A549 (cell line): ENCODE measurements at regions not wholly inside any gene's neighbourhood (a gene's known extent, or its start where the extent isn't known, plus 50 kb on each side); places are given as distances from the start of the nearest gene placed in this dataset.

Experiments
- ATAC-seq, 2 experiments: fragments of 200-7000 bp in 1 of 2; fragments of >200 bp in 1 of 2; cut with Nextera tagmentation in 1 of 2; cut with Tn5 transposase in 1 of 2; 3 replicates each; pipeline versions ENCODE4 v1.8.0 to v1.9.1; 2018 to 2020; ENCODE audit warnings: mild to moderate bottlenecking in 1 of 2, moderate library complexity in 1 of 2
- CTCF ChIA-PET: fragments of 300-600 bp; sonication (Branson Sonifier 250); formaldehyde crosslinking; extraction: SDS; loops from one replicate; lab custom pipeline; 2021; ENCODE audit warnings: antibody characterized with exemption, inconsistent platforms; lab: Yijun Ruan, JAX
- POLR2A ChIA-PET: fragments of 350-600 bp; formaldehyde crosslinking; extraction: SDS; loops from one replicate; lab custom pipeline; 2021; ENCODE audit warnings: antibody characterized with exemption, inconsistent platforms; lab: Yijun Ruan, JAX
- DNase-seq, 2 experiments: peaks; one replicate each; pipeline versions ENCODE4 v3.0.0 to v3.0.0-alpha.2; 2011 to 2016; ENCODE audit warnings: low read depth in 1 of 2, low spot score in 1 of 2
- FAIRE-seq: peaks from 2 replicates; lab custom pipeline; 2011; peaks lifted over from hg19 to GRCh38; lab: Jason Lieb, UNC
- H3K27ac ChIP-seq, 2 experiments: fragments of >200 bp; sonication (Bioruptor Twin); formaldehyde crosslinking; 3 replicates each; pipeline ENCODE4 v1.5.1; 2016 to 2017
- H3K4me1 ChIP-seq: fragments of >200 bp; sonication (Bioruptor Twin); formaldehyde crosslinking; 3 replicates; pipeline ENCODE4 v1.6.1; 2016
- H3K4me2 ChIP-seq: fragments of >200 bp; sonication (Bioruptor Twin); formaldehyde crosslinking; 3 replicates; pipeline ENCODE4 v1.6.1; 2016
- H3K4me3 ChIP-seq: fragments of >200 bp; sonication (Bioruptor Twin); formaldehyde crosslinking; 3 replicates; pipeline ENCODE4 v1.5.1; 2016
- H3K9me3 ChIP-seq: fragments of >200 bp; sonication (Bioruptor Twin); formaldehyde crosslinking; 3 replicates; pipeline ENCODE4 v1.6.1; 2016
- BCL3 ChIP-seq: fragments of >200 bp; sonication (Bioruptor Twin); formaldehyde crosslinking; IDR thresholded peaks from 3 replicates; pipeline ENCODE4 v1.6.1; 2016
- CBX8 ChIP-seq: fragments of 200-600 bp; sonication (generic); IDR thresholded peaks from 2 replicates; pipeline ENCODE4 v1.6.1; 2016
- EHF ChIP-seq: fragments of 250-450 bp; sonication (Bioruptor Pico); IDR thresholded peaks from 2 replicates; pipeline ENCODE4 v1.5.0; 2020; ENCODE audit warnings: mild to moderate bottlenecking
- EHMT2 ChIP-seq: fragments of 200-600 bp; sonication (generic); IDR thresholded peaks from 2 replicates; pipeline ENCODE4 v1.6.1; 2016; ENCODE audit warnings: antibody characterized with exemption, low read depth, mild to moderate bottlenecking, moderate library complexity
- EP300 ChIP-seq, 2 experiments: fragments of >200 bp; sonication (Bioruptor Twin); formaldehyde crosslinking; IDR thresholded peaks; 2 replicates in 1 of 2; 3 replicates in 1 of 2; pipeline ENCODE4 v1.6.1; 2016 to 2017
- HES2 ChIP-seq: fragments of >200 bp; sonication (Bioruptor Twin); formaldehyde crosslinking; IDR thresholded peaks from 2 replicates; pipeline ENCODE4 v1.6.1; 2016
- HEYL ChIP-seq: fragments of 250-450 bp; sonication (Bioruptor Pico); IDR thresholded peaks from 2 replicates; pipeline ENCODE4 v1.8.0; 2021; ENCODE audit warnings: mild to moderate bottlenecking, moderate library complexity
- HOXB5 ChIP-seq: fragments of 250-450 bp; sonication (Bioruptor Pico); IDR thresholded peaks from 2 replicates; pipeline ENCODE4 v1.5.0; 2020; ENCODE audit warnings: mild to moderate bottlenecking, moderate library complexity
- KDM5A ChIP-seq: fragments of 200-600 bp; sonication (generic); IDR thresholded peaks from 2 replicates; pipeline ENCODE4 v1.6.1; 2016; ENCODE audit warnings: antibody characterized with exemption, mild to moderate bottlenecking
- NFE2L2 ChIP-seq: fragments of 150-350 bp; conservative IDR thresholded peaks from 2 replicates; pipeline ENCODE4 v1.6.1; 2014; ENCODE audit warnings: low read length
- PHF8 ChIP-seq: fragments of 200-600 bp; sonication (generic); IDR thresholded peaks from 2 replicates; pipeline ENCODE4 v1.6.1; 2016; ENCODE audit warnings: low read depth, mild to moderate bottlenecking, antibody characterized with exemption, moderate library complexity, borderline replicate concordance
- POLR2A ChIP-seq: IDR thresholded peaks from 2 replicates; pipeline ENCODE4 v1.6.1; 2012; ENCODE audit warnings: mild to moderate bottlenecking, low read length
- RAD21 ChIP-seq, 2 experiments: fragments of >200 bp in 1 of 2; sonication (Bioruptor Twin) in 1 of 2; formaldehyde crosslinking in 1 of 2; IDR thresholded peaks in 1 of 2; conservative IDR thresholded peaks in 1 of 2; 2 replicates in 1 of 2; 3 replicates in 1 of 2; pipeline ENCODE4 v1.6.1; 2012 to 2018; ENCODE audit warnings: inconsistent platforms in 1 of 2
- RARB ChIP-seq: fragments of 250-450 bp; sonication (Bioruptor Pico); IDR thresholded peaks from 2 replicates; pipeline ENCODE4 v1.8.0; 2021; ENCODE audit warnings: mild to moderate bottlenecking, moderate library complexity
- RCOR1 ChIP-seq: fragments of 150-350 bp; IDR thresholded peaks from 2 replicates; pipeline ENCODE4 v1.6.1; 2014; ENCODE audit warnings: antibody characterized with exemption, low read length, low read depth
- RFX5 ChIP-seq: fragments of 450-650 bp; IDR thresholded peaks from 2 replicates; pipeline ENCODE4 v1.7.1; 2014; ENCODE audit warnings: antibody characterized with exemption, mild to moderate bottlenecking, moderate library complexity
- SMC3 ChIP-seq: fragments of >200 bp; sonication (Bioruptor Twin); formaldehyde crosslinking; IDR thresholded peaks from 3 replicates; pipeline ENCODE4 v1.6.1; 2018; ENCODE audit warnings: inconsistent platforms
- USF2 ChIP-seq: fragments of 450-650 bp; IDR thresholded peaks from 2 replicates; pipeline ENCODE4 v1.6.1; 2014; ENCODE audit warnings: antibody characterized with exemption
- ZC3H11A ChIP-seq: fragments of 450-650 bp; IDR thresholded peaks from 2 replicates; pipeline ENCODE4 v1.6.1; 2014; ENCODE audit warnings: antibody characterized with exemption, mild to moderate bottlenecking
- WGBS: methylation state at CpG from one replicate; pipeline ENCODE4 v1.1.6; 2017; ENCODE audit errors: missing lambda C conversion rate; 5-methylcytosine and 5-hydroxymethylcytosine counted together
- TF ChIP-seq, protein P1 (sequence below): IDR thresholded peaks from 2 replicates; pipeline ENCODE4 v1.6.1; 2012

- FAIRE-seq (no peak), DNase-seq (no peak), ATAC-seq (no peak)
- TF ChIP-seq RAD21 (conservative IDR thresholded peaks at IDR 0.05 in 1 of 2, IDR thresholded peaks at IDR 0.05 in 1 of 2), result no peak
- TF ChIP-seq, protein P1, sequence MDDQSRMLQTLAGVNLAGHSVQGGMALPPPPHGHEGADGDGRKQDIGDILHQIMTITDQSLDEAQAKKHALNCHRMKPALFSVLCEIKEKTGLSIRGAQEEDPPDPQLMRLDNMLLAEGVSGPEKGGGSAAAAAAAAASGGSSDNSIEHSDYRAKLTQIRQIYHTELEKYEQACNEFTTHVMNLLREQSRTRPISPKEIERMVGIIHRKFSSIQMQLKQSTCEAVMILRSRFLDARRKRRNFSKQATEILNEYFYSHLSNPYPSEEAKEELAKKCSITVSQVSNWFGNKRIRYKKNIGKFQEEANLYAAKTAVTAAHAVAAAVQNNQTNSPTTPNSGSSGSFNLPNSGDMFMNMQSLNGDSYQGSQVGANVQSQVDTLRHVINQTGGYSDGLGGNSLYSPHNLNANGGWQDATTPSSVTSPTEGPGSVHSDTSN, result no peak
- TF ChIP-seq CBX8, result no peak
- no peak for TF ChIP-seq PHF8
- no peak for TF ChIP-seq SMC3
- no peak for TF ChIP-seq USF2
- TF ChIP-seq RARB (CRISPR knock-in tag), result no peak
- no peak for TF ChIP-seq HES2
- no peak for TF ChIP-seq EHF (CRISPR knock-in tag)
- TF ChIP-seq RFX5, result no peak
- TF ChIP-seq HEYL (CRISPR knock-in tag), result no peak
- no peak for TF ChIP-seq BCL3
- H3K4me3 ChIP-seq, result no peak overlapping the region
- ChIA-PET CTCF (interaction anchor here (1.3 kb wide), 1 partner anchor 228 kb away, joined by 3 read pairs; no protein-coding TSS in a partner anchor), POLR2A (no interaction called here)
- H3K27ac ChIP-seq, result no peak overlapping the region
- H3K4me1 ChIP-seq, result no peaks in the 10 kb centered on the region
- WGBS, result 83% methylated on average over 6 of the region's 25 CpGs
- H3K9me3 ChIP-seq, result no peaks in the 10 kb centered on the region
- no peak overlapping the region for H3K4me2 ChIP-seq
These were observed 72.1 kb upstream of the CTDP1 start for GRCh38 chr18:79607361-79607952.

GRCh38 chr18:79608069-79608468 lies 71.5 kb upstream of the CTDP1 start:
- Histone ChIP-seq H3K27ac (no peak overlapping the region), H3K9me3 (no peaks in the 10 kb centered on the region), H3K4me3 (no peak overlapping the region), H3K4me2 (no peak overlapping the region), H3K4me1 (no peaks in the 10 kb centered on the region)
- ChIA-PET CTCF (interaction anchor here (0.6 to 1.3 kb wide), 2 partner anchors 228 to 732 kb away, joined by 3 to 4 read pairs; no protein-coding TSS in a partner anchor), POLR2A (no interaction called here)
- no peak for FAIRE-seq
- WGBS, result 35% methylated on average over 8 of the region's 9 CpGs
- DNase-seq, result no peak
- no peak for ATAC-seq
- TF ChIP-seq RCOR1, result no peak
- no peak for TF ChIP-seq SMC3
- no peak for TF ChIP-seq HOXB5

DNA sequence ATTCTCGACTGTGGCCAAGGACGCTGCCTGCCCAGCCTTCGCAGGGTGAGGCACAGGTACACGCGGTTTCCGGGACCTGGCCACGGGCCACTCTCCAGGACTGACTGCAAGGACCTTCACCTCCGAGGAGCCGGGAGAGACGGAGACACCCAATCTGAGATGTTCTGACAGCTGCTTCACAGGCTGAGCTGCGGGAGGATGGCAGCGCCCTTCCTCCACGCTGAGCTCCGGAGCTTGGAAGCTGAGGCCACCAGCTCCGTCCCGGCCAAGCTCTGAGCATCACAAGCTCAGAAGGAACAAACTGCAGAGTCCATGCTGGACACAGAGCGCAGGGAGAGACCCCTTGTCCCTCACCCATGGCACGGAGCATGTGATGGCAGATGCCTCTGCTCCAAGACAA lies 71.1 kb upstream of the CTDP1 start:
- ChIA-PET CTCF (interaction anchor here (0.6 to 1.3 kb wide), 2 partner anchors 229 to 732 kb away, joined by 3 to 4 read pairs; no protein-coding TSS in a partner anchor), POLR2A (no interaction called here)
- no peak overlapping the region for H3K27ac ChIP-seq
- WGBS, result 62% methylated on average over 8 of the region's 18 CpGs
- FAIRE-seq (no peak), DNase-seq (no peak), ATAC-seq (no peak)
- no peak overlapping the region for H3K4me3 ChIP-seq
- TF ChIP-seq RCOR1 (no peak), EP300 (IDR thresholded peaks at IDR 0.05) (no peak), ZC3H11A (no peak), KDM5A (no peak), EHMT2 (no peak), POLR2A (no peak), NFE2L2 (no peak)
- H3K4me1 ChIP-seq, result no peaks in the 10 kb centered on the region
- H3K4me2 ChIP-seq, result no peak overlapping the region
- H3K9me3 ChIP-seq, result no peaks in the 10 kb centered on the region
